GM04504 (cell line): ENCODE measurements at regions not wholly inside any gene's neighbourhood (a gene's known extent, or its start where the extent isn't known, plus 50 kb on each side); places are given as distances from the start of the nearest gene placed in this dataset.
A peak's percentile ranks its signal among the peaks of the same experiment; 100 is the strongest.
"Not testable (repeated sequence)": the region's sequence is repeated elsewhere in the genome, so short reads cannot be mapped to it uniquely, and the experiment has no call there.

Experiments used
- DNase-seq: peaks from one replicate; pipeline ENCODE4 v3.0.0-alpha.2; 2012; ENCODE audit warnings: low read depth

- not testable (repeated sequence) for DNase-seq
These were observed 259.4 kb downstream of the SETD4 start for GRCh38 chr21:35800796-35801385.

- no peak for DNase-seq
These were observed 263.5 kb downstream of the SETD4 start for GRCh38 chr21:35796844-35797243.

- not testable (repeated sequence) for DNase-seq
These were observed 265.8 kb downstream of the SETD4 start for GRCh38 chr21:35794527-35794926.

GRCh38 chr21:35792569-35793305 is 267.6 kb downstream of the SETD4 start:
- no peak for DNase-seq

- DNase-seq, result no peak
These were observed 268.6 kb downstream of the SETD4 start for GRCh38 chr21:35791541-35792325.

- DNase-seq, result no peak
These were observed 276.6 kb downstream of the SETD4 start for GRCh38 chr21:35783721-35784120.

- no peak for DNase-seq
These were observed 277.7 kb downstream of the SETD4 start for GRCh38 chr21:35782667-35783066.

- DNase-seq, result no peak
These were observed 279.3 kb downstream of the SETD4 start for GRCh38 chr21:35780983-35781382.

- DNase-seq, result peak; percentile 86
These were observed 280.4 kb downstream of the SETD4 start for GRCh38 chr21:35779690-35780570.

- DNase-seq, result no peak
These were observed 281.2 kb downstream of the SETD4 start for GRCh38 chr21:35779167-35779566.

- no peak for DNase-seq
These were observed 283.2 kb downstream of the SETD4 start for GRCh38 chr21:35777081-35777480.

- DNase-seq, result no peak
These were observed 284.4 kb downstream of the SETD4 start for GRCh38 chr21:35775778-35776544.

- no peak for DNase-seq
These were observed 290.0 kb downstream of the SETD4 start for GRCh38 chr21:35770101-35770945.

- no peak for DNase-seq
These were observed 292.1 kb downstream of the SETD4 start for GRCh38 chr21:35768187-35768586.

- no peak for DNase-seq
These were observed 295.7 kb downstream of the SETD4 start for GRCh38 chr21:35764586-35764985.

GRCh38 chr21:35764077-35764476 is 296.2 kb downstream of the SETD4 start:
- DNase-seq, result no peak

GRCh38 chr21:35754583-35754982 is 305.7 kb downstream of the SETD4 start:
- DNase-seq, result no peak

- no peak for DNase-seq
These were observed 307.0 kb downstream of the SETD4 start for GRCh38 chr21:35753308-35753707.

GRCh38 chr21:35751171-35751570 is 309.2 kb downstream of the SETD4 start:
- DNase-seq, result no peak

GRCh38 chr21:35749904-35750303 is 310.4 kb downstream of the SETD4 start:
- no peak for DNase-seq
